ENCODE measurements at regions not wholly inside any gene's neighbourhood (a gene's known extent, or its start where the extent isn't known, plus 50 kb on each side); places are given as distances from the start of the nearest gene placed in this dataset.

GRCh38 chr13:68173111-68173510 lies 943.0 kb upstream of the PCDH9 start:
- Histone ChIP-seq H3K79me2 (ENCODE audit: control insufficient read depth, insufficient read depth, low read length) (no peaks in the 10 kb centered on the region), H3K27ac (ENCODE audit: insufficient read depth, low read length) (no peak overlapping the region), H3K9ac (ENCODE audit: insufficient read depth, low read length) (no peak overlapping the region), H4K20me1 (ENCODE audit: control insufficient read depth, extremely low read depth, insufficient read depth, low read length) (no peaks in the 10 kb centered on the region), H3K4me2 (ENCODE audit: extremely low read depth, insufficient read depth, low read length) (no peak overlapping the region), H3K36me3 (ENCODE audit: control insufficient read depth, insufficient read depth, low read length) (no peaks in the 10 kb centered on the region), H3K9me3 (ENCODE audit: control insufficient read depth, insufficient read depth, low read depth, low read length) (no peaks in the 10 kb centered on the region), H3K4me1 (ENCODE audit: control insufficient read depth, extremely low read depth, insufficient read depth, low read length) (no peaks in the 10 kb centered on the region), H3K4me3 (replicated peaks in 1 of 4; ENCODE audit: control extremely low read depth in 1 of 4, insufficient read depth in 1 of 4, low read depth in 3 of 4, low read length in 4 of 4) (no peak overlapping the region), H3K27me3 (ENCODE audit: control insufficient read depth, insufficient read depth, low read length) (no peaks in the 10 kb centered on the region), H2AFZ (ENCODE audit: low read length) (no peak overlapping the region)
- peak in 1 of 2 donors; percentile 79 for DNase-seq (ENCODE audit: low read depth in 2 of 2)
- TF ChIP-seq EZH2 (IDR thresholded peaks at IDR 0.05; ENCODE audit: low read length, missing control alignments) (no peak), CTCF (conservative IDR thresholded peaks at IDR 0.05 in 1 of 2, IDR thresholded peaks at IDR 0.05 in 1 of 2; ENCODE audit: low read depth in 1 of 2, low read length in 2 of 2) (no peak)

- Histone ChIP-seq H3K27ac (ENCODE audit: insufficient read depth, low read length) (no peak overlapping the region), H3K9ac (ENCODE audit: insufficient read depth, low read length) (no peak overlapping the region), H3K4me1 (ENCODE audit: control insufficient read depth, extremely low read depth, insufficient read depth, low read length) (no peaks in the 10 kb centered on the region), H3K79me2 (ENCODE audit: control insufficient read depth, insufficient read depth, low read length) (no peaks in the 10 kb centered on the region), H2AFZ (ENCODE audit: low read length) (no peak overlapping the region), H4K20me1 (ENCODE audit: control insufficient read depth, extremely low read depth, insufficient read depth, low read length) (no peaks in the 10 kb centered on the region), H3K27me3 (ENCODE audit: control insufficient read depth, insufficient read depth, low read length) (no peaks in the 10 kb centered on the region), H3K4me3 (replicated peaks in 1 of 4; ENCODE audit: control extremely low read depth in 1 of 4, insufficient read depth in 1 of 4, low read depth in 3 of 4, low read length in 4 of 4) (no peak overlapping the region), H3K9me3 (ENCODE audit: control insufficient read depth, insufficient read depth, low read depth, low read length) (no peaks in the 10 kb centered on the region), H3K36me3 (ENCODE audit: control insufficient read depth, insufficient read depth, low read length) (no peaks in the 10 kb centered on the region), H3K4me2 (ENCODE audit: extremely low read depth, insufficient read depth, low read length) (no peak overlapping the region)
- TF ChIP-seq CTCF (conservative IDR thresholded peaks at IDR 0.05 in 1 of 2, IDR thresholded peaks at IDR 0.05 in 1 of 2; ENCODE audit: low read depth in 1 of 2, low read length in 2 of 2): no peak
- TF ChIP-seq EZH2 (IDR thresholded peaks at IDR 0.05; ENCODE audit: low read length, missing control alignments): no peak
- no peak for DNase-seq (ENCODE audit: low read depth in 2 of 2)
Measured at GRCh38 chr13:68170961-68171360, 940.8 kb upstream of the PCDH9 start.

GRCh38 chr13:68168448-68168847 lies 938.3 kb upstream of the PCDH9 start:
- peak in 1 of 2 donors; percentile 39 for DNase-seq (ENCODE audit: low read depth in 2 of 2)
- H3K36me3 ChIP-seq (ENCODE audit: control insufficient read depth, insufficient read depth, low read length): no peaks in the 10 kb centered on the region
- no peaks in the 10 kb centered on the region for H3K27me3 ChIP-seq (ENCODE audit: control insufficient read depth, insufficient read depth, low read length)
- no peaks in the 10 kb centered on the region for H4K20me1 ChIP-seq (ENCODE audit: control insufficient read depth, extremely low read depth, insufficient read depth, low read length)
- H3K27ac ChIP-seq (ENCODE audit: insufficient read depth, low read length): no peak overlapping the region
- no peaks in the 10 kb centered on the region for H3K79me2 ChIP-seq (ENCODE audit: control insufficient read depth, insufficient read depth, low read length)
- H3K4me3 ChIP-seq (replicated peaks in 1 of 4; ENCODE audit: control extremely low read depth in 1 of 4, insufficient read depth in 1 of 4, low read depth in 3 of 4, low read length in 4 of 4): no peak overlapping the region
- no peaks in the 10 kb centered on the region for H3K4me1 ChIP-seq (ENCODE audit: control insufficient read depth, extremely low read depth, insufficient read depth, low read length)
- no peak overlapping the region for H3K4me2 ChIP-seq (ENCODE audit: extremely low read depth, insufficient read depth, low read length)
- no peaks in the 10 kb centered on the region for H3K9me3 ChIP-seq (ENCODE audit: control insufficient read depth, insufficient read depth, low read depth, low read length)
- no peak overlapping the region for H2AFZ ChIP-seq (ENCODE audit: low read length)
- no peak for TF ChIP-seq CTCF (conservative IDR thresholded peaks at IDR 0.05 in 1 of 2, IDR thresholded peaks at IDR 0.05 in 1 of 2; ENCODE audit: low read depth in 1 of 2, low read length in 2 of 2)
- no peak for TF ChIP-seq EZH2 (IDR thresholded peaks at IDR 0.05; ENCODE audit: low read length, missing control alignments)
- H3K9ac ChIP-seq (ENCODE audit: insufficient read depth, low read length): no peak overlapping the region

Data from fibroblast of lung (primary cell).